Progenitor cell of endocrine pancreas (in vitro differentiated cells): ENCODE measurements at regions not wholly inside any gene's neighbourhood (a gene's known extent, or its start where the extent isn't known, plus 50 kb on each side); places are given as distances from the start of the nearest gene placed in this dataset.
"Not testable (repeated sequence)": the region's sequence is repeated elsewhere in the genome, so short reads cannot be mapped to it uniquely, and the experiment has no call there.

Source experiments
- DNase-seq: peaks from one replicate; pipeline ENCODE4 v3.0.0; 2021; ENCODE audit warnings: low spot score; ENCODE audit not compliant: unreplicated experiment
- H3K27ac Mint-ChIP-seq: 2 replicates; pipeline ENCODE4 v1.8.0; 2021; ENCODE audit warnings: mild to moderate bottlenecking, moderate library complexity, mixed read lengths
- H3K27me3 Mint-ChIP-seq: 2 replicates; pipeline ENCODE4 v1.8.0; 2021; ENCODE audit warnings: mixed read lengths
- H3K36me3 Mint-ChIP-seq: 2 replicates; pipeline ENCODE4 v1.8.0; 2022; ENCODE audit warnings: mixed read lengths; ENCODE audit not compliant: insufficient read depth
- H3K4me1 Mint-ChIP-seq: 2 replicates; pipeline ENCODE4 v1.8.0; 2021; ENCODE audit warnings: low read depth, mixed read lengths
- H3K4me3 Mint-ChIP-seq: 2 replicates; pipeline ENCODE4 v1.8.0; 2021; ENCODE audit warnings: low read depth, mild to moderate bottlenecking, moderate library complexity, mixed read lengths
- H3K9me3 Mint-ChIP-seq: 2 replicates; pipeline ENCODE4 v1.8.0; 2021; ENCODE audit warnings: low read depth, mixed read lengths
- TF ChIP-seq, protein P1 (sequence below): fragments of 200-600 bp; sonication (generic); IDR thresholded peaks from one replicate; pipeline ENCODE4 v1.5.0; 2021; ENCODE audit warnings: antibody characterized with exemption, mild to moderate bottlenecking; ENCODE audit not compliant: unreplicated experiment

DNA sequence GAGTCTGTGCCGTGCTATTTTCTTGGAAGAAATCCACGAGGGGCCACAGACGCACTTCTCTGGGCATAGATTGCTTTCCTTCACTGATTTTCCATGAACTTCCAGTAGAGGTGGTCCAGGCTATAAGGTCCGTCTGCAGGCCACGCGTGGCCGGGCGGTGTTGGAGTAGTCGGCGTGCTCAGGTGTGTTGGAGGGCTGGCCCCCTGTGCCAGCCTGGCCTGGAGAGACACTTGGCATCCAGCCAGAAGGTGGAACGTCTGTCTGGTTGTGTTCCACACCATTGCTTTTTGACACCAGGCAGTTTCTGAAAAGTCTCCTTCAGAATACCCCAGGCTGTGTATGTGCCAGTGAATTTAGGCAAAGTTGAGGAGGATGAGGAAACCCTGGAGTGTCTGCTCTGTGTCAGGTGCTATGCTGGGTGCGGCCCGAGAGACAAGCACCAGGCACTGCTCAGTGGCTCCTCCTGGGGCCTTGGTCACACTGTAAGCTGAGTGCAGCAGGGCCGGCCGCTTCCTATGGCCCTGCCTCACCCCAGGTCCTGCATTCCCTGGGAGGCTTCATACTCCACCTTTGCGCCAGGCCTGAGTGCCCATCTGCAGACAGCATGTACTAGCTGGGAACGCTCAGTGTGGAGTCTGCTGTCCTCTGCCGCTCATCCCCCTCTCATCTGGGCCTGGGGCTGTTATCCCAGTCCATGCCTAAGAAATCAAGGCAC is 52.1 kb upstream of the TAMM41 start:
- Mint-ChIP-seq H3K27ac (no peak overlapping the region), H3K4me3 (no peak overlapping the region), H3K27me3 (peaks cover 23% of the 10 kb centered on the region), H3K36me3 (no peaks in the 10 kb centered on the region), H3K9me3 (peaks cover 3% of the 10 kb centered on the region), H3K4me1 (no peaks in the 10 kb centered on the region)
- no peak for DNase-seq
- TF ChIP-seq, protein P1, sequence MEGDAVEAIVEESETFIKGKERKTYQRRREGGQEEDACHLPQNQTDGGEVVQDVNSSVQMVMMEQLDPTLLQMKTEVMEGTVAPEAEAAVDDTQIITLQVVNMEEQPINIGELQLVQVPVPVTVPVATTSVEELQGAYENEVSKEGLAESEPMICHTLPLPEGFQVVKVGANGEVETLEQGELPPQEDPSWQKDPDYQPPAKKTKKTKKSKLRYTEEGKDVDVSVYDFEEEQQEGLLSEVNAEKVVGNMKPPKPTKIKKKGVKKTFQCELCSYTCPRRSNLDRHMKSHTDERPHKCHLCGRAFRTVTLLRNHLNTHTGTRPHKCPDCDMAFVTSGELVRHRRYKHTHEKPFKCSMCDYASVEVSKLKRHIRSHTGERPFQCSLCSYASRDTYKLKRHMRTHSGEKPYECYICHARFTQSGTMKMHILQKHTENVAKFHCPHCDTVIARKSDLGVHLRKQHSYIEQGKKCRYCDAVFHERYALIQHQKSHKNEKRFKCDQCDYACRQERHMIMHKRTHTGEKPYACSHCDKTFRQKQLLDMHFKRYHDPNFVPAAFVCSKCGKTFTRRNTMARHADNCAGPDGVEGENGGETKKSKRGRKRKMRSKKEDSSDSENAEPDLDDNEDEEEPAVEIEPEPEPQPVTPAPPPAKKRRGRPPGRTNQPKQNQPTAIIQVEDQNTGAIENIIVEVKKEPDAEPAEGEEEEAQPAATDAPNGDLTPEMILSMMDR, result no peak

DNA sequence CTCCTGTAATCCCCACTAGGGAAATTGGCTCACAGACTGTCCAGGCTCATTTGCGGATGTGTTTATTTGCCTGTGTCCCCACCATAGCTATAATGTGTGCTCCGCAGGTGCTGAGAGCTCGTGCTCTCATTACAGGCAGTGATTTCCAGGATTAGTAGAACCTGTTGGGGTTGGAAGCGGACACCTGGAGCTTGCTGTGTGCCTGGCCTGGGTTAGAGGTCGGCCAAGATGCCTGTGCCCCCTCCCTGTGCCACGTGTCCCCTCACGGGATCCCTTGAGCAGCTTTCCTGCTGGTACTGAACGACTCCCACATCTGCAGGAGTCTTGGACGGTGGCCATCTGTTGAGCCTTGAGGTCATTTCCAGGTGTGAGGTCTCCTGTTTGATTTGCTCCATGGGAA is 52.7 kb upstream of the TAMM41 start:
- not testable (repeated sequence) for H3K4me3 Mint-ChIP-seq, H3K4me1 Mint-ChIP-seq, H3K27ac Mint-ChIP-seq, DNase-seq, H3K36me3 Mint-ChIP-seq, H3K9me3 Mint-ChIP-seq
- peaks cover 23% of the 10 kb centered on the region for H3K27me3 Mint-ChIP-seq

DNA sequence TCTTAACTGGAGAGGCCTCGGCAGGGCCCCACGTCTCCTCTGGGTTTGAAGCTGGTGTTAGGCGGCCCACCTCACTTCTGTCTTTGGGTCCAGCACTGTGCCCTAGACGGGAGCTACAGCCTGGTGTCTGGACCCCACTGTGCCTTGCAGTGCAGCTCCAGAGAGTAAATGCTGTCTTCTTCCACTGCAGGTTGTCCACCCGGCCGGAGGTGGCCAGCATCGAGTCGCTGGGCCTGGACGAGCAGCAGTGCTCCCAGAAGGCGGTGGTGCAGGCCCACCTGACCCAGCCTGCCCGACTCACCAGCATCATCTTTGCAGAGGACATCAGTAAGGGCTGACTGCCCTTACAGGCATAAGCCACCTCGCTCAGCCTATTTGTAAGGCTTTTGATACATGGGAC is 53.1 kb upstream of the TAMM41 start:
- Mint-ChIP-seq H3K9me3 (no peaks in the 10 kb centered on the region), H3K4me1 (no peaks in the 10 kb centered on the region), H3K27me3 (peaks cover 23% of the 10 kb centered on the region), H3K36me3 (no peaks in the 10 kb centered on the region), H3K27ac (no peak overlapping the region), H3K4me3 (no peak overlapping the region)
- DNase-seq, result no peak
- TF ChIP-seq, protein P1, result no peak

DNA sequence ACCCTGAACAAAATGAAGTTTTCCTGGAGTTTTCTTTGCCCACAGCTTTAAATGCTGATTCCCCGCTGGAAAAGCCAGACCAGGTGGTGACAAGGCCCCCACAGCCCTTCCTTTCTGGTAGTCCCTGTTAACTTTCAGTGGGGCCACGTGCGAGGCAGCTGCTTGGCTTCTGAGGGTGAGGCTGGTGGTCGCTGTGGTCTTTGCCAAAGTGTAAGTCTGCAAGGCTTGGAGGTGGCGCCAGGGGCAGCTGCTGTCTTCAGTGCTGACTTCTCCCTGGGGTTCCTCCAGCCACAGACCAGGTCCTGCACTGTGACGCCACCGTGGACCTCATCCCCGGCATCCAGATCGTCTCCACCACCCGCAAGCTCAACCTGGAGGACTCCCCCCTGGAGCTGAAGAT is 54.1 kb upstream of the TAMM41 start:
- DNase-seq, result no peak
- Mint-ChIP-seq H3K36me3 (no peaks in the 10 kb centered on the region), H3K27me3 (peaks cover 17% of the 10 kb centered on the region), H3K4me3 (no peak overlapping the region), H3K9me3 (no peaks in the 10 kb centered on the region), H3K4me1 (no peaks in the 10 kb centered on the region), H3K27ac (no peak overlapping the region)
- TF ChIP-seq, protein P1, result no peak

DNA sequence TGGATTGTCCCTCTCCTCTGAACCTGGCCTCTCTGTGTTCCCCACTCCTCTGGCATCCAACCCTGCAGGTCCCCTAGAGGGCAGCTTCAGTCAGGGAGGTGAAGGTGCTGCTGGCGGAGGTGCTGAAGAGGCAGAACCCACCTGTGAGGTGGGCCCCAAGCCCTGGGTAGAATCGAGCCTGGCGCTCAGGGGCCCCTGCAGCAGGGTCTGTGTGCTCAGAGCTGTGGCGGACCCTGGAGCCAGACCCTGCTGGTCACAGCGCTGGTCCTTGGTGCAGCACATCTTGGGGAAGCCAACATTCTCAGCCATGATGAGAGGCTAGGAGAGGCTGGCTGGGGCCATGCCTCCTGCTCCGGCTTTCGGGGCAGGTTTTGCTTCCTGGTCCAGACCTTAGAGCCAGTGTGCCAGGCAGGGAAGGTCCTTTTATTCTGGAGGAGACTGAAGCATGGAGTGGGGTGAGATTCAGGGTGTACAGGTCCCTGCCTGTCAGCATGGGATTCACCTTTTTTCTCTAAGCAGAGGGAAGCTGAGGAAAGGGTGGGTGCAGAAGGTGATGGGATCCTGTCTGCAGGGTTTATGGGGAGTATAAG is 54.7 kb upstream of the TAMM41 start:
- no peak for DNase-seq
- Mint-ChIP-seq H3K27ac (no peak overlapping the region), H3K27me3 (peaks cover 14% of the 10 kb centered on the region), H3K4me1 (no peaks in the 10 kb centered on the region), H3K4me3 (no peak overlapping the region), H3K9me3 (no peaks in the 10 kb centered on the region), H3K36me3 (no peaks in the 10 kb centered on the region)
- TF ChIP-seq, protein P1, result no peak

DNA sequence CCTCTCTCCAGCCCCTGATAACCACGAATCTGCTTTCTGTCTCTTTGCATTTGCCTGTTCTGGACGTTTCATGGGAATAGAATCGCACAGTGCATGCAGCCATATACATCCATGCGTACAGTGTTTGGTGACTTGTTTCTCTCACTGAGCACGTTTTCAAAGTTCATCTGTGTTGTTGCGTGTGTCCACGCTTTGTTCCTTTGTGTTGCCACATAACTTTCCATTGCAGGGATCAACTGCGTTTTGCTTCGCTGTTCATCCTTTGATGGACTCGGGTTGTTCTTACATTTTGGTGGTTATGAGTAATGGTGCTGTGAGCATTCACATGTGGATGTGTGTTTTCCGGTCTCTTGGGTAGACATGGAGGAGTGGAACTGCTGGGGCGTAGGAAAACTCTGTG is 56.4 kb upstream of the TAMM41 start:
- no peaks in the 10 kb centered on the region for H3K4me1 Mint-ChIP-seq
- no peaks in the 10 kb centered on the region for H3K36me3 Mint-ChIP-seq
- no peak for DNase-seq
- H3K4me3 Mint-ChIP-seq, result no peak overlapping the region
- H3K27me3 Mint-ChIP-seq, result peaks cover 9% of the 10 kb centered on the region
- TF ChIP-seq, protein P1, result no peak
- H3K9me3 Mint-ChIP-seq, result no peaks in the 10 kb centered on the region
- no peak overlapping the region for H3K27ac Mint-ChIP-seq
